HFFc6 (cell line): ENCODE measurements at regions not wholly inside any gene's neighbourhood (a gene's known extent, or its start where the extent isn't known, plus 50 kb on each side); places are given as distances from the start of the nearest gene placed in this dataset.

Experiments used
- DNase-seq: peaks from one replicate; pipeline ENCODE4 v3.0.0-alpha.2; 2018
- H3K27ac Mint-ChIP-seq: 2 replicates; pipeline ENCODE4 v1.8.0; 2020; ENCODE audit warnings: mild to moderate bottlenecking, mixed read lengths
- H3K27me3 Mint-ChIP-seq: 2 replicates; pipeline ENCODE4 v1.8.0; 2021; ENCODE audit warnings: mild to moderate bottlenecking, moderate library complexity, mixed read lengths; ENCODE audit not compliant: insufficient read depth
- H3K36me3 Mint-ChIP-seq: 2 replicates; pipeline ENCODE4 v1.8.0; 2021; ENCODE audit warnings: low read depth, mixed read lengths
- H3K4me1 Mint-ChIP-seq: 2 replicates; pipeline ENCODE4 v1.8.0; 2020; ENCODE audit warnings: low read depth, mixed read lengths
- H3K4me3 Mint-ChIP-seq: 2 replicates; pipeline ENCODE4 v1.8.0; 2020; ENCODE audit warnings: mild to moderate bottlenecking, moderate library complexity, mixed read lengths
- H3K9me3 Mint-ChIP-seq: 2 replicates; pipeline ENCODE4 v1.8.0; 2020; ENCODE audit warnings: mild to moderate bottlenecking, mixed read lengths
- CTCF ChIP-seq: fragments of 200-600 bp; sonication (generic); IDR thresholded peaks from 2 replicates; pipeline ENCODE4 v1.5.0; 2021; ENCODE audit warnings: antibody characterized with exemption, mild to moderate bottlenecking

DNA sequence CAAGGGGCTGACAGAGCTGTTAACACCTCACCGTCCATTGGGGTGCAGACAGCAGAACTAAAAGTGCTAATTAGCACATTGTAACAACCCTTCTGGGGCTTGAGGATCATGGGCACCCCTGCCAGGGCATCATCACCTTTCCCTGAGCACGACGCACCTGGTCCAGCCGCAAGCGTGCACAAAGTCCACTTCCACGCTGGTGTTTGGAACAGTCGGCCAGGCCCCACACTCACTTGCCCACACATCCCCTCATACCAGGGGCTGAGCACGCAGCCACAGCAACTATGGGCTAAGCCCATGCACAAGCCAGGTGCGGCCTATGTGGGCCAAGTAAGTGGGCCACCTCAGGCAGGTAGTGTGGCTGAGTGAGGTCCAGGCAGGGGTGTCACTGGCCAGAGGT, 148.7 kb downstream of the CCDC59 start:
- no peaks in the 10 kb centered on the region for H3K4me1 Mint-ChIP-seq
- peaks cover 5% of the 10 kb centered on the region; the same call in 1 of the 2 replicates for H3K36me3 Mint-ChIP-seq
- no peaks in the 10 kb centered on the region; the same call in 1 of the 2 replicates for H3K27me3 Mint-ChIP-seq
- DNase-seq = no peak
- peaks cover 65% of the 10 kb centered on the region for H3K9me3 Mint-ChIP-seq
- no peak overlapping the region for H3K27ac Mint-ChIP-seq
- H3K4me3 Mint-ChIP-seq = no peak overlapping the region
- no peak for TF ChIP-seq CTCF

GRCh38 chr12:82207556-82207955, 150.6 kb downstream of the CCDC59 start:
- H3K4me3 Mint-ChIP-seq = no peak overlapping the region
- TF ChIP-seq CTCF = no peak
- no peaks in the 10 kb centered on the region; the same call in 1 of the 2 replicates for H3K27me3 Mint-ChIP-seq
- no peak overlapping the region for H3K27ac Mint-ChIP-seq
- no peak for DNase-seq
- H3K36me3 Mint-ChIP-seq = peaks cover 5% of the 10 kb centered on the region; the same call in 1 of the 2 replicates
- no peaks in the 10 kb centered on the region for H3K4me1 Mint-ChIP-seq
- peaks cover 81% of the 10 kb centered on the region for H3K9me3 Mint-ChIP-seq

DNA sequence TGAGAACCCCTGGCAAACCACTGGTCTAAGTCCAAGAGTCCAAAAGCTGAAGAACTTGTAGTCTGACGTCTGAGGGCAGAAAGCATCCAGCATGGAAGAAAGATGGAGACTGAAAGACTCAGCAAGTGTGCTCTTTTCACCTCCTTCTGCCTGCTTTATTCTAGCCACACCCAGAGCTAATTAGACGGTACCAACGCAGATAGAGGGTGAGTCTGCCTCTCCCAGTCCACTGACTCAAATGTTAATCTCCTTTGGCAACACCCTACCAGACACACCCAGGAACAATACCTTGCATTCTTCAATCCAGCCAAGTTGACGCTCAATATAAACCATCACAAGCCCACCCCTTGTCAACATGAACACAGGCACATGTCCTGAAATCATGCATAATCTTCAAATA, 155.1 kb downstream of the CCDC59 start:
- Mint-ChIP-seq H3K4me1 (no peaks in the 10 kb centered on the region), H3K36me3 (no peaks in the 10 kb centered on the region; the same call in 1 of the 2 replicates), H3K27me3 (no peaks in the 10 kb centered on the region; the same call in 1 of the 2 replicates), H3K27ac (no peak overlapping the region), H3K4me3 (no peak overlapping the region), H3K9me3 (peaks cover 55% of the 10 kb centered on the region)
- TF ChIP-seq CTCF = no peak
- no peak for DNase-seq

- H3K9me3 Mint-ChIP-seq = peaks cover 46% of the 10 kb centered on the region
- no peaks in the 10 kb centered on the region for H3K4me1 Mint-ChIP-seq
- no peak for TF ChIP-seq CTCF
These were observed 170.6 kb downstream of the CCDC59 start for GRCh38 chr12:82187595-82187994.

DNA sequence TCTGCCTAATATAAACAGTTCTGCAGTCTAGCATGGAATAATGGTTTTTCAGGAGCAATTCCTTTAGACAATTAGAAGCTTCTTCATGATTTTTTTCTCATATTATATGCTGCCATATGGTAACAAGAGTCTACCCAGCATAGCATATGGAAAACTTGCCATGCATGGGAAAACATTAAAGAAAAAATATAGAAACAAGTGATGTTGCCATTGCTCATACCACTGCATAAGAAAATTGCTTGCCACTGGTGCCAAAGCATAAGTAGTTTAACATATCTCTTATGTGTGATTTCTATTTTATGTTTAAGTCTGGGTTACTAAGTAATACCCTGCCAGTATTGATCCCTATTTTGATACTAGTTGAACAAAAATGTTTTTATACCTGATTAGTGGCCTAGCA, 171.2 kb downstream of the CCDC59 start:
- Mint-ChIP-seq H3K27me3 (no peaks in the 10 kb centered on the region; the same call in 1 of the 2 replicates), H3K27ac (no peak overlapping the region)

More at GRCh38 chr12:82187595-82187994, 170.6 kb downstream of the CCDC59 start:
- H3K36me3 Mint-ChIP-seq = no peaks in the 10 kb centered on the region; the same call in 1 of the 2 replicates
- H3K27ac Mint-ChIP-seq = no peak overlapping the region
- no peak overlapping the region for H3K4me3 Mint-ChIP-seq
- DNase-seq = no peak
- no peaks in the 10 kb centered on the region; the same call in 1 of the 2 replicates for H3K27me3 Mint-ChIP-seq

More for the DNA sequence above, 171.2 kb downstream of the CCDC59 start:
- no peaks in the 10 kb centered on the region for H3K4me1 Mint-ChIP-seq
- H3K36me3 Mint-ChIP-seq = no peaks in the 10 kb centered on the region; the same call in 1 of the 2 replicates
- H3K9me3 Mint-ChIP-seq = peaks cover 49% of the 10 kb centered on the region
- no peak for TF ChIP-seq CTCF
- H3K4me3 Mint-ChIP-seq = no peak overlapping the region
- DNase-seq = no peak
